HepG2 (cell line): ENCODE measurements at regions not wholly inside any gene's neighbourhood (a gene's known extent, or its start where the extent isn't known, plus 50 kb on each side); places are given as distances from the start of the nearest gene placed in this dataset.

Source experiments
- ELF3 ChIP-seq: IDR thresholded peaks from 2 replicates; pipeline ENCODE4 v1.6.1; 2016; ENCODE audit warnings: missing genetic modification reagents, missing compliant biosample characterization
- KIAA2018 ChIP-seq: sonication (generic); formaldehyde crosslinking; IDR thresholded peaks from 2 replicates; pipeline ENCODE4 v1.5.0; 2020; ENCODE audit warnings: mild to moderate bottlenecking, missing genetic modification reagents, borderline replicate concordance
- ZNF20 ChIP-seq: sonication (generic); formaldehyde crosslinking; IDR thresholded peaks from 2 replicates; pipeline ENCODE4 v1.4.0; 2020; ENCODE audit warnings: mild to moderate bottlenecking, moderate library complexity, missing genetic modification reagents
- ZNF550 ChIP-seq: sonication (generic); formaldehyde crosslinking; IDR thresholded peaks from 2 replicates; pipeline ENCODE4 v1.4.0; 2020; ENCODE audit warnings: mild to moderate bottlenecking, missing genetic modification reagents, borderline replicate concordance
- TF ChIP-seq, protein P1 (sequence below): sonication (generic); formaldehyde crosslinking; IDR thresholded peaks from 2 replicates; pipeline ENCODE4 v1.4.0; 2020; ENCODE audit warnings: missing genetic modification reagents, borderline replicate concordance
- TF ChIP-seq, protein P2 (sequence below): sonication (generic); formaldehyde crosslinking; IDR thresholded peaks from 2 replicates; pipeline ENCODE4 v1.4.0; 2020; ENCODE audit warnings: missing genetic modification reagents

DNA sequence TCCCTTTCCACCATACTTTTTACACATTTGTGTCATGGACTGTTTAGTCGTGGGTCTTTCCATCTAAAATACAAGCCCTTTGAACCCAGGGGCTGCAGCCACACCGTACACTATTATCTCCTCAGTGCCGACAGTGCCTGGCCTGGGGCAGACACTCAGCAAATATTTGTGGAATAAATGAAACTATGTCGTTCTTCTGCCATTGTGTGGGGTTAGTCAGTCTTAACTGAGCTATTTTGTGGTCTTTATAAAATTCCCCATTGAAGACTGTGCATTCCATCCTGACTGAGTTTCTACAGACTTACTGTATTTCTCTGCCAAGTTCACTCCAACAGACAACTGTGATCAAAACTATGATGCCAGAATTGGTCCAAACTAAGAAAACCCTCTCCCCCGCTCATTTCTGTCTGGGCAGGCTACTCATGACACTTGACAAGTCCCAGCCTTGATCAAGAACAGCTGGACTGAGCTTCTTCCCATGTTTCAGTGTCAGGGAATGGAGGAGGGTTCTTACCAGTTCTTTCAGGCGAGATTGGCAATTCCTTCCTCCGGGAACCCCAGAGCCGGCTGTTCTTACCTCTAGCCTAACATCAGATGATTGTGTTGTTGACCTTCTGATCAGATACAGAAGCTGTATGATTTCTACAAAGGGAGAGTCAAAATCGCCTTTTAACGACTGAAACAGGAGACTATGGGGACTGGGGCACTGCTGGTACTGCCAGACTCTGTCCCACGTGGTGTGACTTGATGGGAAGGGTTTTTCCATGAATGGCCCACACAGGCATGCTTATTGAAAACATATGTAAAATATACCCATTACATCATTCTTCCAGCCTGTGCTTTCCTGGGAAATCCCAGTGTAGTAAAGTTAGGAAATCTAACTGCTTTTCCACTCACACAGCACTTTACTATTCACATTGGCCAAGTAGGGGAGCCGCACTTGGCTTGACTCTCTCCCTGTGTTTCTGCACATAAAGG is 77.4 kb upstream of the NPAS2 start (continued):
- TF ChIP-seq KIAA2018 (CRISPR knock-in tag): no peak
- TF ChIP-seq ZNF550 (CRISPR knock-in tag): no peak
- TF ChIP-seq, protein P1, sequence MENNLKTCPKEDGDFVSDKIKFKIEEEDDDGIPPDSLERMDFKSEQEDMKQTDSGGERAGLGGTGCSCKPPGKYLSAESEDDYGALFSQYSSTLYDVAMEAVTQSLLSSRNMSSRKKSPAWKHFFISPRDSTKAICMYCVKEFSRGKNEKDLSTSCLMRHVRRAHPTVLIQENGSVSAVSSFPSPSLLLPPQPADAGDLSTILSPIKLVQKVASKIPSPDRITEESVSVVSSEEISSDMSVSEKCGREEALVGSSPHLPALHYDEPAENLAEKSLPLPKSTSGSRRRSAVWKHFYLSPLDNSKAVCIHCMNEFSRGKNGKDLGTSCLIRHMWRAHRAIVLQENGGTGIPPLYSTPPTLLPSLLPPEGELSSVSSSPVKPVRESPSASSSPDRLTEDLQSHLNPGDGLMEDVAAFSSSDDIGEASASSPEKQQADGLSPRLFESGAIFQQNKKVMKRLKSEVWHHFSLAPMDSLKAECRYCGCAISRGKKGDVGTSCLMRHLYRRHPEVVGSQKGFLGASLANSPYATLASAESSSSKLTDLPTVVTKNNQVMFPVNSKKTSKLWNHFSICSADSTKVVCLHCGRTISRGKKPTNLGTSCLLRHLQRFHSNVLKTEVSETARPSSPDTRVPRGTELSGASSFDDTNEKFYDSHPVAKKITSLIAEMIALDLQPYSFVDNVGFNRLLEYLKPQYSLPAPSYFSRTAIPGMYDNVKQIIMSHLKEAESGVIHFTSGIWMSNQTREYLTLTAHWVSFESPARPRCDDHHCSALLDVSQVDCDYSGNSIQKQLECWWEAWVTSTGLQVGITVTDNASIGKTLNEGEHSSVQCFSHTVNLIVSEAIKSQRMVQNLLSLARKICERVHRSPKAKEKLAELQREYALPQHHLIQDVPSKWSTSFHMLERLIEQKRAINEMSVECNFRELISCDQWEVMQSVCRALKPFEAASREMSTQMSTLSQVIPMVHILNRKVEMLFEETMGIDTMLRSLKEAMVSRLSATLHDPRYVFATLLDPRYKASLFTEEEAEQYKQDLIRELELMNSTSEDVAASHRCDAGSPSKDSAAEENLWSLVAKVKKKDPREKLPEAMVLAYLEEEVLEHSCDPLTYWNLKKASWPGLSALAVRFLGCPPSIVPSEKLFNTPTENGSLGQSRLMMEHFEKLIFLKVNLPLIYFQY: no peak
- TF ChIP-seq ZNF20 (CRISPR knock-in tag): no peak
- peak; percentile 21; the same call in 1 of the 2 replicates for TF ChIP-seq ELF3 (CRISPR knock-in tag)
- TF ChIP-seq, protein P2, sequence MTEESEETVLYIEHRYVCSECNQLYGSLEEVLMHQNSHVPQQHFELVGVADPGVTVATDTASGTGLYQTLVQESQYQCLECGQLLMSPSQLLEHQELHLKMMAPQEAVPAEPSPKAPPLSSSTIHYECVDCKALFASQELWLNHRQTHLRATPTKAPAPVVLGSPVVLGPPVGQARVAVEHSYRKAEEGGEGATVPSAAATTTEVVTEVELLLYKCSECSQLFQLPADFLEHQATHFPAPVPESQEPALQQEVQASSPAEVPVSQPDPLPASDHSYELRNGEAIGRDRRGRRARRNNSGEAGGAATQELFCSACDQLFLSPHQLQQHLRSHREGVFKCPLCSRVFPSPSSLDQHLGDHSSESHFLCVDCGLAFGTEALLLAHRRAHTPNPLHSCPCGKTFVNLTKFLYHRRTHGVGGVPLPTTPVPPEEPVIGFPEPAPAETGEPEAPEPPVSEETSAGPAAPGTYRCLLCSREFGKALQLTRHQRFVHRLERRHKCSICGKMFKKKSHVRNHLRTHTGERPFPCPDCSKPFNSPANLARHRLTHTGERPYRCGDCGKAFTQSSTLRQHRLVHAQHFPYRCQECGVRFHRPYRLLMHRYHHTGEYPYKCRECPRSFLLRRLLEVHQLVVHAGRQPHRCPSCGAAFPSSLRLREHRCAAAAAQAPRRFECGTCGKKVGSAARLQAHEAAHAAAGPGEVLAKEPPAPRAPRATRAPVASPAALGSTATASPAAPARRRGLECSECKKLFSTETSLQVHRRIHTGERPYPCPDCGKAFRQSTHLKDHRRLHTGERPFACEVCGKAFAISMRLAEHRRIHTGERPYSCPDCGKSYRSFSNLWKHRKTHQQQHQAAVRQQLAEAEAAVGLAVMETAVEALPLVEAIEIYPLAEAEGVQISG: no peak
